Suprapubic skin (tissue), 4 donors: ENCODE measurements at regions not wholly inside any gene's neighbourhood (a gene's known extent, or its start where the extent isn't known, plus 50 kb on each side); places are given as distances from the start of the nearest gene placed in this dataset.
"Not testable (repeated sequence)": the region's sequence is repeated elsewhere in the genome, so short reads cannot be mapped to it uniquely, and the experiment has no call there.

ENCODE experiments used
- DNase-seq, 2 donors: peaks; one replicate each; pipeline ENCODE4 v3.0.0-alpha.2; 2019; ENCODE audit warnings: low spot score in 2 of 2
- H3K27ac ChIP-seq: fragments of 200-600 bp; sonication (generic); one replicate; pipeline ENCODE4 v1.5.1; 2019
- H3K27me3 ChIP-seq: fragments of 200-600 bp; sonication (generic); one replicate; pipeline ENCODE4 v1.5.1; 2019
- H3K36me3 ChIP-seq: fragments of 200-600 bp; sonication (generic); one replicate; pipeline ENCODE4 v1.5.1; 2019
- H3K4me1 ChIP-seq: fragments of 200-600 bp; sonication (generic); one replicate; pipeline ENCODE4 v1.5.1; 2019
- H3K4me3 ChIP-seq: fragments of 200-600 bp; sonication (generic); one replicate; pipeline ENCODE4 v1.5.1; 2019; ENCODE audit warnings: mild to moderate bottlenecking
- H3K9me3 ChIP-seq: fragments of 200-600 bp; sonication (generic); one replicate; pipeline ENCODE4 v1.5.1; 2019
- EP300 ChIP-seq: sonication (generic); formaldehyde crosslinking; IDR thresholded peaks from one replicate; pipeline ENCODE4 v1.6.1; 2017; ENCODE audit warnings: antibody characterized with exemption
- POLR2A ChIP-seq, 2 donors: fragments of 450-650 bp; IDR thresholded peaks; one replicate each; pipeline ENCODE4 v1.6.1; 2017; ENCODE audit warnings: antibody characterized with exemption in 2 of 2, mild to moderate bottlenecking in 2 of 2, moderate library complexity in 2 of 2
- POLR2AphosphoS5 ChIP-seq, 3 donors: sonication (generic); formaldehyde crosslinking; IDR thresholded peaks; one replicate each; pipeline ENCODE4 v1.6.1; 2017; ENCODE audit warnings: antibody characterized with exemption in 3 of 3
- WGBS: methylation state at CpG from one replicate; pipeline ENCODE4 v1.1.5; 2018; 5-methylcytosine and 5-hydroxymethylcytosine counted together
- TF ChIP-seq, protein P1 (sequence below), 2 donors: fragments of 200-600 bp in 1 of 2; fragments of 450-650 bp in 1 of 2; sonication (generic) in 1 of 2; IDR thresholded peaks; one replicate each; pipeline ENCODE4 v1.5.1; 2016 to 2019; ENCODE audit warnings: antibody characterized with exemption in 2 of 2, mild to moderate bottlenecking in 1 of 2, moderate library complexity in 1 of 2

DNA sequence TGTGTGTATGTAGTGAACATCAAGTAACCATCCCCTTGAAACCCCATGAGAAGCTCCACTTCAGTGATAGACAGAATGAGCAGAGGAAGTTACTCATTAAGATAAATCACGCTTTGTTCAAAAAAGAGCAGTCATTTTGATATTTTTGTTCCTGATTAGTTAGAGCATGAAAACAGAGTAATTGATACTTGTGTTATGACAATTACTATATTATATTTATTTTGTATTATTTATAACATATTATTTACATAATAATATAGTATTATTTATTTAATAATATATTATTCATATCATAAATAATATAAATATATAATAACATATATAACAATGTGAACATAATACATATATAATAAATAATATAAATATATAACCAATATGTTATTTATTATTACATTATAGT, 580.9 kb downstream of the SOX5 start:
- H3K27ac ChIP-seq, result no peak overlapping the region
- WGBS, result 86% methylated on average over 1 of the region's 1 CpG
- H3K9me3 ChIP-seq, result no peaks in the 10 kb centered on the region
- TF ChIP-seq POLR2AphosphoS5 (IDR thresholded peaks at IDR 0.05) (no peak), POLR2A (IDR thresholded peaks at IDR 0.05) (no peak), EP300 (no peak)
- TF ChIP-seq, protein P1, sequence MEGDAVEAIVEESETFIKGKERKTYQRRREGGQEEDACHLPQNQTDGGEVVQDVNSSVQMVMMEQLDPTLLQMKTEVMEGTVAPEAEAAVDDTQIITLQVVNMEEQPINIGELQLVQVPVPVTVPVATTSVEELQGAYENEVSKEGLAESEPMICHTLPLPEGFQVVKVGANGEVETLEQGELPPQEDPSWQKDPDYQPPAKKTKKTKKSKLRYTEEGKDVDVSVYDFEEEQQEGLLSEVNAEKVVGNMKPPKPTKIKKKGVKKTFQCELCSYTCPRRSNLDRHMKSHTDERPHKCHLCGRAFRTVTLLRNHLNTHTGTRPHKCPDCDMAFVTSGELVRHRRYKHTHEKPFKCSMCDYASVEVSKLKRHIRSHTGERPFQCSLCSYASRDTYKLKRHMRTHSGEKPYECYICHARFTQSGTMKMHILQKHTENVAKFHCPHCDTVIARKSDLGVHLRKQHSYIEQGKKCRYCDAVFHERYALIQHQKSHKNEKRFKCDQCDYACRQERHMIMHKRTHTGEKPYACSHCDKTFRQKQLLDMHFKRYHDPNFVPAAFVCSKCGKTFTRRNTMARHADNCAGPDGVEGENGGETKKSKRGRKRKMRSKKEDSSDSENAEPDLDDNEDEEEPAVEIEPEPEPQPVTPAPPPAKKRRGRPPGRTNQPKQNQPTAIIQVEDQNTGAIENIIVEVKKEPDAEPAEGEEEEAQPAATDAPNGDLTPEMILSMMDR (IDR thresholded peaks at IDR 0.05), result no peak
- H3K4me3 ChIP-seq, result no peak overlapping the region
- H3K27me3 ChIP-seq, result no peaks in the 10 kb centered on the region
- no peaks in the 10 kb centered on the region for H3K36me3 ChIP-seq
- DNase-seq, result no peak
- no peaks in the 10 kb centered on the region for H3K4me1 ChIP-seq

DNA sequence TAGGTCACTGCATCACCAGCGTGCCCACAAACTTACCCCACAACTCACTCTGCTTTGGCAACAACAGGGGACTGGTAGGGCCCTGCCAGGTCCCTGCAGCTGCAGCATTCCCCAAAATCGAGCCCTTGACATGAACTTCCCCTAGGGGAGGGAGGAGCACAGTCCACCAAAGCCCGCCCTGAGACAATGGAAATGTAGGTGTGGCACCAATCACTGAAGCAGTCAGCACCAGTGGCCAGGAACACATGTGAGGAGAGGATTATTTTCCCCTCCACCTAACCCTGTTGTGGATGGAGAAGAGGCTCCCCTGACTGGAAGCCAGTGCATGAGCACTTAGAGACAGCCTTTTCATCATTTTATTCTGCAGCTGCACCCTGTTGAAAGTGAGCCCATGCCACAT, 573.8 kb downstream of the SOX5 start:
- DNase-seq, result no peak
- H3K4me1 ChIP-seq, result no peaks in the 10 kb centered on the region
- peaks cover 22% of the 10 kb centered on the region for H3K9me3 ChIP-seq
- H3K27me3 ChIP-seq, result no peaks in the 10 kb centered on the region
- H3K36me3 ChIP-seq, result no peaks in the 10 kb centered on the region
- H3K4me3 ChIP-seq, result no peak overlapping the region
- TF ChIP-seq POLR2A (IDR thresholded peaks at IDR 0.05), result no peak
- no peak for TF ChIP-seq EP300
- no peak for TF ChIP-seq POLR2AphosphoS5 (IDR thresholded peaks at IDR 0.05)
- TF ChIP-seq, protein P1 (IDR thresholded peaks at IDR 0.05), result no peak
- no peak overlapping the region for H3K27ac ChIP-seq
- WGBS, result 60% methylated on average over 2 of the region's 3 CpGs

DNA sequence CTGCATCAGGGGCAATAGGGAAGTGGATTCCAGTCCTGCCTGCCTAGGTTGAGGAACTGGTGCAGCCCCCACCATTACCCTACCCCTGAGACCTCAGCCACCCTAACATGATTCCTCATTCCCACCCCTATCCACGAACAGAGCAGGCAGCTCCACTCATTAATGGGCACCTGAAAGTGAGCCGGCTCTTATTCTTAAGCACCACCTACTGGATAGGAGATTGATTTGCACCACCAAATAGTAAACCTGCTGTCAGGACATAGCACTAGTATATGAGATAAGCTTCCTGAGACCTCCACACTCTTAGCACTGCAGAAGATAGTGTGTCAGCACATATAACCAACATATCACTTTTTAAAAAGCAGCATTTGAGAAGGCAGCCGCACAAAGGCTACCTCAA, 573.2 kb downstream of the SOX5 start:
- Histone ChIP-seq H3K4me1 (no peaks in the 10 kb centered on the region), H3K9me3 (peaks cover 22% of the 10 kb centered on the region), H3K36me3 (no peaks in the 10 kb centered on the region), H3K27me3 (no peaks in the 10 kb centered on the region), H3K4me3 (no peak overlapping the region), H3K27ac (no peak overlapping the region)
- no peak for DNase-seq
- no peak for TF ChIP-seq POLR2A (IDR thresholded peaks at IDR 0.05)
- TF ChIP-seq POLR2AphosphoS5 (IDR thresholded peaks at IDR 0.05), result no peak
- TF ChIP-seq, protein P1 (IDR thresholded peaks at IDR 0.05), result no peak
- no peak for TF ChIP-seq EP300
- WGBS, result 71% methylated on average over 3 of the region's 3 CpGs

DNA sequence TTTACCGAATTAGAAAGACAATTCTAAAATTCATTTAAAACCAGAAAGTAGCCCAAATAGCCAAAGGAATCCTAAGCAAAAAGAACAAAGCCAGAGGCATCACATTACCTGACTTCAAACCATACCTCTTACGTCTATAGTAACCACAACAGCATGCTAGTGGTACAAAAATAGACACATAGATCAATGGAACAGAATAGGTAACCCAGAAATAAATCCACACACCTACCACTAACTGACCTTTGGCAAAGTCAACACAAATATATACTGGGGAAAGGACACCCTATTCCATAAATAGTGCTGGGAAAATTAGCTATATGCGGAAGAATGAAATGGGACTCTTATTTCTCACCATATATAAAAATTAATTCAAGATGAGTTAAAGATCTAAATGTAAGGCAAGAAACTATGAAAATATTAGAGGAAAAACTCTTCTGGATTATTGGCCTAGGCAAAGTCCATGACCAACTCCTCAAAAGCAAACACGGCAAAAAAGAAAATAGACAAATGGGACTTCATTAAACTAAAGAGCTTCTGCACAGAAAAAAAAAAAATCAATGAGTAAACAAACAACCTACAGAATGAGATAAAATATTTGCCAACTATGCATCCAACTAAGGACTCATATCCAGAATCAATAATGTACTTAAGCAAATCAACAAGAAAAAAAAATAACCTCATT, 568.9 kb downstream of the SOX5 start:
- TF ChIP-seq POLR2AphosphoS5 (IDR thresholded peaks at IDR 0.05) (no peak), EP300 (no peak), POLR2A (IDR thresholded peaks at IDR 0.05) (no peak)
- TF ChIP-seq, protein P1 (IDR thresholded peaks at IDR 0.05), result no peak
- H3K27me3 ChIP-seq, result no peaks in the 10 kb centered on the region
- H3K4me1 ChIP-seq, result no peaks in the 10 kb centered on the region
- H3K4me3 ChIP-seq, result no peak overlapping the region
- H3K9me3 ChIP-seq, result peaks cover 21% of the 10 kb centered on the region
- H3K27ac ChIP-seq, result no peak overlapping the region
- no peak for DNase-seq
- H3K36me3 ChIP-seq, result no peaks in the 10 kb centered on the region
- 91% methylated on average over 4 of the region's 4 CpGs for WGBS

DNA sequence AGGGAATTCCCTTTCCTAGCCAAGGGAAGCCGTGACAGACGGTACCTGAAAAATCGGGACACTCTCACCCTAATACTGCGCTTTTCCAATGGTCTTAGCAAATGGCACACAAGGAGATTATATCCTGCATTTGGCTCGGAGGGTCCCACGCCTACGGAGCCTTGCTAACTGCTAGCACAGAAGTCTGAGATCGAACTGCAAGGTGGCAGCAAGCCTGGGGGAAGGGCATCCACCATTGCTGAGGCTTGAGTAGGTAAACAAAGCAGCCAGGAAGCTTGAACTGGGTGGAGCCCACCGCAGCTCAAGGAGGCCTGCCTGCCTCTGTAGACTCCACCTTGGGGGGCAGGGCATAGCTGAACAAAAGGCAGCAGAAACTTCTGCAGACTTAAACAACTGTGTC, 560.6 kb downstream of the SOX5 start:
- not testable (repeated sequence) for H3K4me1 ChIP-seq, H3K9me3 ChIP-seq, H3K27ac ChIP-seq, H3K4me3 ChIP-seq, DNase-seq, H3K27me3 ChIP-seq, H3K36me3 ChIP-seq
- 88% methylated on average over 5 of the region's 9 CpGs for WGBS

DNA sequence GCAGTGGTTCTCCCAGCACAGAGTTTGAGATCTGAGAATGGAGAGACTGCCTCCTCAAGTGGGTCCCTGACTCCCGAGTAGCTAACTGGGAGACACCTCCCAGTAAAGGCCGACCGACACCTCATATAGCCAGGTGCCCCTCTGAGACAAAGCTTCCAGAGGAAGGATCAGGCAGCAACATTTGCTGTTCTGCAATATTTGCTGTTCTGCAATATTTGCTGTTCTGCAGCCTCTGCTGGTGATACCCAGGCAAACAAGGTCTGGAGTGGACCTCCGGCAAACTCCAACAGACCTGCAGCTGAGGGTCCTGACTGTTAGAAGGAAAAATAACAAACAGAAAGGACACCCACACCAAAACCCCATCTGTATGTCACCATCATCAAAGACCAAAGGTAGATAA, 560.2 kb downstream of the SOX5 start:
- H3K36me3 ChIP-seq, H3K4me3 ChIP-seq, H3K4me1 ChIP-seq, H3K27me3 ChIP-seq, H3K27ac ChIP-seq, DNase-seq, H3K9me3 ChIP-seq: not testable (repeated sequence)
- 90% methylated on average over 3 of the region's 4 CpGs for WGBS
